ENCODE measurements at regions not wholly inside any gene's neighbourhood (a gene's known extent, or its start where the extent isn't known, plus 50 kb on each side); places are given as distances from the start of the nearest gene placed in this dataset.

GRCh38 chr13:64540468-64540867, 2689.7 kb downstream of the PCDH9 start:
- no peak for TF ChIP-seq CTCF (conservative IDR thresholded peaks at IDR 0.05; ENCODE audit: low read length)
- TF ChIP-seq EZH2phosphoT487 (IDR thresholded peaks at IDR 0.05; ENCODE audit: borderline replicate concordance): no peak

All from Loucy (cell line).